Skeletal muscle cell (primary cell): ENCODE measurements at regions not wholly inside any gene's neighbourhood (a gene's known extent, or its start where the extent isn't known, plus 50 kb on each side); places are given as distances from the start of the nearest gene placed in this dataset.

Source experiments
- DNase-seq: peaks from one replicate; pipeline ENCODE4 v3.0.0-alpha.2; 2010; ENCODE audit warnings: low read depth
- H3K4me3 ChIP-seq: 2 replicates; pipeline ENCODE4 v1.5.1; 2011; ENCODE audit warnings: low read depth, mild to moderate bottlenecking, control low read depth, low read length, moderate library complexity

DNA sequence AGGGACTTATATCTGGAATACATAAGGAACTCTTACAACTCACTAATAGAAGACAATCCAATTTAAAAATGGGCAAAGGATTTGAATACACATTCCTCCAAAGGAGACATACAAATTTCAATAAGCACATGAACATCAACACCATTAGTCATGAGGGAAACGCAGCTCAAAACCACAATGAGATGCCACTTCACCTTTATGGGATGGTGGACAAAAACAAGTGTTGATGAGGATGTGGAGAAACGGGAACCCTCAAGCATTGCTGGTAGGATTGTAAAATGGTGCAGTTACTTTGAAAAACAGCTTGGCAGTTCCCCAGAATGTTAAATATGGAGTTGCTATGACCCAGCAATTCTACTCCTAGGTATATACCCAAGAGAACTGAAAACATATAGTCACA lies 72.7 kb upstream of the IER5L start:
- DNase-seq = no peak
- H3K4me3 ChIP-seq = no peak overlapping the region

- no peak for DNase-seq
- H3K4me3 ChIP-seq = no peak overlapping the region
These were observed 69.5 kb upstream of the IER5L start for GRCh38 chr9:129247285-129248153.

- DNase-seq = no peak
- no peak overlapping the region for H3K4me3 ChIP-seq
These were observed 67.2 kb upstream of the IER5L start for GRCh38 chr9:129245276-129245675.

DNA sequence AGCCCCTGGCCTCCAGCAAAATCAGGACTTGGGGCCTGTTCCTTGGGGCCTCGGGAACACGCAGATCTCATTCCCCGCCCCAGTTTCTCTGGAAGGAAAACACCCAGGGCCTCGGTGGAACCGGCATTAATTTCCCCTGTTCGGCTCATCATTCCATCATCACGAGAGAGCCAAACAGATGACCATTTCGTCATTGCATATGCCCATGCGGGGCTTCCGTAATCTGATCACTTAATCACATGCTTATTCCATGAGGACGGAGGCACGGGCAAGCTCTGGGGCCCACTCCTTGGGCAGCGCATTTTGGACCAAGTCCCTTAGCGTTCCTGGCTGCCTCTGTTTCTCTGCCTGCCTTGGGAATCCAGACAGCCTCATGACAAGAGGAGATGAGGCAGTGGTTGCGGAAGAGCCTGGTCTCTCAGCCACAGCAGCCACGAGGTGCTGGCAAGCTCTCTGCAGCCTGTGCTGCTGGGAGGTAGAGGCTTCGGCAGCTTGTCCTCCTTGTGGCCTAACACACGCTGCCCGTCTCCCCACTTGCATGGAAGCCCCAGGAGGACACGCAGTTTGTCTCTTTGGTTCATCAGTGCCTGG lies 65.0 kb upstream of the IER5L start:
- no peak overlapping the region for H3K4me3 ChIP-seq
- peak; percentile 50 for DNase-seq

GRCh38 chr9:129242191-129242941 lies 64.3 kb upstream of the IER5L start:
- H3K4me3 ChIP-seq = no peak overlapping the region
- DNase-seq = no peak

DNA sequence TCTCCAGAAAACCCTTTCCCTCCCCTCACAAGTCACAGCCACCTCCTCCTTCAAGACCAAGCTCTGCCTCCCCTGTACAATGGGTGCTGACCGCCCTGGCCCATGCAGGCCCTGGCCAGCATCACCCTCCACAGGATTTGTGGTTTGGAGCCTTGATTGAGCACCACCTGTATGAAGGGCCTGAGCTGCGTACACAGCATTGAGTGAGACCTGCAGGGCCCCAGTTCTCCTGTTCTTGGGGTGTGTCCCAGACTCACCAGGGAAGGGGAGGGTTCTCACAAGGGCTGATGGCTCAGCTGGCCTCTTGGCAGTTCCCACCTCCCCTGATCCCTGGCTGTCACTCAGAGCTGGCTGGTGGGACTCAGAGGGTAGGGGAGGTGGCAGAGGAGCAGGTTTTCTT lies 63.7 kb upstream of the IER5L start:
- no peak for DNase-seq

DNA sequence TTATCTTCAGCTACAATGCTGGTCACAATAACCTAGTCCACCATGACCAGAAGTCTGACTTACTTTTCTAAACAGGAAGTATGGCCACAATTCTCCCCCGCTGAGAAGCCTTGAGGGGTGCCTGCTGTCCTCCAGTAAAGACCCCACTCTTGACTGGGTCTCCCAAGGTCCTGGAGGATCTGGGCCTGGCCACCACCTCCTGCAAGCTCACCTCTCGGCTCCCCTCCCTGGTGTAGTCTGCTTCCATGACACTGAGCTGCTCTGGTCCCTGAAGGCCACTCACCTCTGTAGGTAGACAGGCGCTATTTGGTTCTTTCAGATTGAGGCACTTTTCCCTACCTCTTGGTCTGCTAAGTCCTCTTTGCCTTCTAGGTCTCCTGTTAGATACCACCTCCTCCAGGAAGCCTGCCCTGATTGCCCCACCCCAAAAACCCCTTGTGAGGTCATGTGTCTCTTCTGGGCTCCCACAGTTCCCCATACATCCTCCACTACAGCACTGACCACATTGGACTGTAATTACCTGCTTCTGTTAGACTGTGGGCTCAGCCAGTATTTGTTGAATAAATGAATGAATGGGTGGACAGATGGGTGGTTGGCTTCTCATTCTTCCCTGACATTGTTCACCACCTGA lies 62.6 kb upstream of the IER5L start:
- DNase-seq = no peak
- no peak overlapping the region for H3K4me3 ChIP-seq

More for the DNA sequence above, 63.7 kb upstream of the IER5L start:
- H3K4me3 ChIP-seq = no peak overlapping the region

DNA sequence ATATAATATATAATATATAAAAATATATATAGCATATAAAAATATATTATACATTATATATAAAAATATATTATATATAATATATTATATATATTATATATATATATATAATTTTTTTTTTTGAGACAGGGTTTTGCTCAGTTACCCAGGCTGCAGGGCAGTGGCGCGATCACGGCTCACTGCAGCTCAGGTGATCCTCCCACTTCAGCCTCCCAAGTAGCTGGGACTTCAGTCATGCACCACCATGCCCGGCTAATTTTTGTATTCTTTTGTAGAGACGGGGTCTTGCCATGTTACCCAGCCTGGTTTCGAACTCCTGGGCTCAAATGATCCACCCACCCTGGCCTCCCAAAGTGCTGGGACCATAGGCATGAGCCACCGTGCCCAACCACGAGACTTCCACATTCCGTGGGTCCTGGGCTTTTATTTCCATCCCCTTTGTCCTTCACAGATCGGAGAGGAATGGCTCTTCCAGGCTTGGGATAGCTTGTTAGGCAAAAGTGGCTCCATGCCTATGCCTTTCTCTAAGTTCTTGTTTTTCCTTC lies 62.0 kb upstream of the IER5L start:
- DNase-seq = no peak

GRCh38 chr9:129237803-129238202 lies 59.7 kb upstream of the IER5L start:
- no peak for DNase-seq
- no peak overlapping the region for H3K4me3 ChIP-seq

More for the DNA sequence above, 62.0 kb upstream of the IER5L start:
- no peak overlapping the region for H3K4me3 ChIP-seq

DNA sequence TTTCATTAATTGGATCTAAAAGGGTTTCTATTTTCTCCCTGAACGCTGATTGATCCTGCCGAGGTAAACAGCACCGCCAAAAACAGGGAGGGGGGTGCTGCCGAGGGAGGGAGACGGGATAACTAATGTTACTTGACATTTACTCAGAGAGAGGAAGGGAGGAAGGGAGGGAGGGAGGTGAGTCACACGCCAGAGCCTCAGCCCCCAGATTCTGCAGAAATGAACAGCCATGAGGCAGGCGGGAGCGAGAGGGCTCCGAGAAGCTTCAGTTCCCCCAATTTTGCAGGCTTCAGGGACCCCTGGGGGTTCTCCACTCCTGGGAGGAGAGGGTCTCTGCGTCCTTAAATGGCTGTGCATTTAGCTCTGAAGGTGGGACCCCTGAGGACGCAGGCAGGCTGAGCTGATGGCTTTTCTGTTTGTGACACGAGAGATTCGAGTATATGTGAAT lies 59.1 kb upstream of the IER5L start:
- DNase-seq = no peak
- H3K4me3 ChIP-seq = no peak overlapping the region

DNA sequence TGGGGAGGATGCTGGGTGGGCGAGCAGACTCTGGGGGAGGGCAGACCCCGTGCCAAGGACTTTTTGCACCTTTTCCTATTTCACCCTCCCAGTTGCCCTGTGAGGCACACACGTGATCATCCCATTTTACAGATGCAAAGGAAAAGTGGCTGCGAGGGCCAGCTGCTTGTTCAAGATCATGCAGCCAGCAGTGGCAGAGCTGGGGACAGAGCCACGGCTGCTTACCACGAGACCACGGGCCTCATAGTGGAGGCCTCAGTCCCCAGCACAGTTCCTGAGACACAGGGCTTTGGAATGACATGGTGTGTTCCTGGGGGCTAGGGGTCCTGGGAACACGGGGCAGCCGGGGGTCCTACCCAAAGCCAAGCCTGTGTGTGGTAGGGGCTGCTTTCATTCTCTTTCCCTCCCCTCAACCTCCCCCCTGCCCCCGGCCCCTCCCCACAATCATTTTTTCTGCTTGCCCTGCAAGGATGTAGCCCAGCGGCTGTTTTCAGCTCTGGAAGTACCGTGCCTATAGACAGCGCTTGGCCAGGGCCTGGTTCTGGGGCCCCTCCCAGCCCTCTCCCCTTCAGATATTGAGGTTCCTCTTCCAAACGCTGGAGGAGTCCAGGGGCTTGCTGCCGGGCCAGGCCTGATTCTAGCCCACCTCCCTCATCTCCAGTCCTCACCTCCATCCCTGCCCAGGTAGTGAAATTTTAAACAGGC lies 58.5 kb upstream of the IER5L start:
- no peak for DNase-seq
- no peak overlapping the region for H3K4me3 ChIP-seq

- H3K4me3 ChIP-seq = no peak overlapping the region
- DNase-seq = no peak
These were observed 57.9 kb upstream of the IER5L start for GRCh38 chr9:129235931-129236331.

- no peak for DNase-seq
- H3K4me3 ChIP-seq = no peak overlapping the region
These were observed 57.2 kb upstream of the IER5L start for GRCh38 chr9:129235041-129235930.

DNA sequence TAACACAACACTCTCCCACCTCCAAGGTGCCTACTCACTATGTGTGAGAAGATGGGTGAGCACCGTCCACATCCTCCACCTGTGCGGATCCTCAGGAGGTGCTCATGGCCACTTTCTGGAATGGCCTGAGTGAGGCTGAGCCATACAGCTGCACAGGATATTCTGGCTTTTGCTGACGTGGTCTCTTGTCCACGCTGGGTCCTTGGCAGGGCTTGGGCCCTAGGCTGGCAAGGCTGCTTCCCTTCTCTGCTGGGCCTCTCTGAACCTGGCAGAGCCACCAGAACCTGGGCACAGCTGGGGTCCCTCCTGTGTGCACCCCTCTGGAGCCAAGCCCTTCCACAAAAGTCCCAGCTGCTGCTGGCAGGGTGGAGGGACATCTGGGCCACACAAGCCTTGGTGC lies 56.4 kb upstream of the IER5L start:
- DNase-seq = no peak
- no peak overlapping the region for H3K4me3 ChIP-seq

DNA sequence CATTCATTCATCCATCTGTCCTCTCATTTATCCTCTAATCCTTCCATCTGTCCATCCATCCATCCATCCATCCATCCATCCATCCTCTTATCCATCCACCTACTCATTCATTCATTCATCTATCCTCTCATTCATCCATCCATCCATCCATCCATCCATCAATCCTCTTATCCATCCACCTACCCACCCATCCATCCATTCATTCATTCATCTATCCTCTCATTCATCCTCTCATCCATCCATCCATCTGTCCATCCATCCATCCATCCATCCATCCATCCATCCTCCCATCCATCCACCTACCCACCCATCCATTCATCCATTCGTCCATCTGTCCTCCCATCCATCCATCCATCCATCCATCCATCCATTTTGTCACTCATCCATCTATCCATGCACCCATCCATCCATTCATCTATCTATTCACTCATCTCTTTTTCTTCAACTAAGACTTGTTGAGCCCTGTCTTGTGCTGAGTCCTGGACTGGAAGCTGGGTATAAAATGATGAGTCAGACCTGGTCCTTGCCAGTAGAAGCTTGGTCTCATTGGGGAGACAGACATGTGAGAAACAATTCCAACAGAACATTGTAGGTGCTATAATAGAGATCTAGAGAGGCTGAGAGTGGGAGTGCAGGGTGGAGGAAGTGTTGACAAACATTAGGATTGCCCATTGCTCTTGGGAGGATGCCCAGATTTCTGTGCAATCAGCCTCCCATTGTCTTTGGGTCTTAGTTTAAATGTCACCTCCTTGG lies 55.0 kb upstream of the IER5L start:
- no peak for DNase-seq
- H3K4me3 ChIP-seq = no peak overlapping the region

- DNase-seq = no peak
- H3K4me3 ChIP-seq = no peak overlapping the region
These were observed 53.7 kb upstream of the IER5L start for GRCh38 chr9:129231759-129232158.

GRCh38 chr9:129231022-129231739 lies 53.1 kb upstream of the IER5L start:
- no peak overlapping the region for H3K4me3 ChIP-seq
- DNase-seq = no peak
